Activated CD8-positive, alpha-beta memory T cell treated with anti-CD3 and anti-CD28 coated beads for 24 hours (primary cell): ENCODE measurements at regions not wholly inside any gene's neighbourhood (a gene's known extent, or its start where the extent isn't known, plus 50 kb on each side); places are given as distances from the start of the nearest gene placed in this dataset.
"Not testable (repeated sequence)": the region's sequence is repeated elsewhere in the genome, so short reads cannot be mapped to it uniquely, and the experiment has no call there.

Experiments
- DNase-seq: peaks from one replicate; pipeline ENCODE4 v3.0.0-alpha.2; 2020

DNA sequence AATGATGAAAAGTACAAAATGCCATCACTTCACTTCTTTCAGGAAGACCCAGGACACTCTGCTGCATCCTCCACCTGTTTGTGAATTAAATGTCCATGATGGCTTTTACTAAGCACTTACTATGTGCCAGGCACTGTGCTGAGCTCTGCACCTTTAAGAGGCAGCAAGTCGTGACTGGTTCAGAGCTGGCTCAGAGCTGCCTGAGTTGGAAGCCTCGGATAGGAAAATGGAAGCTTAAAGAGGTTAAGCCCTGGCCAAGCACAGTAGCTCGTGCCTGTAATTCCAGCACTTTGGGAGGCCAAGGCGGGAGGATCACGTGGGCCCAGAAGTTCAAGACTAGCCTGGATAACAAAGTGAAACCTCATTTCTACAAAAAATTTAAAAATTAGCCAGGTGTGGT lies 95.6 kb downstream of the SNX5 start:
- no peak for DNase-seq

DNA sequence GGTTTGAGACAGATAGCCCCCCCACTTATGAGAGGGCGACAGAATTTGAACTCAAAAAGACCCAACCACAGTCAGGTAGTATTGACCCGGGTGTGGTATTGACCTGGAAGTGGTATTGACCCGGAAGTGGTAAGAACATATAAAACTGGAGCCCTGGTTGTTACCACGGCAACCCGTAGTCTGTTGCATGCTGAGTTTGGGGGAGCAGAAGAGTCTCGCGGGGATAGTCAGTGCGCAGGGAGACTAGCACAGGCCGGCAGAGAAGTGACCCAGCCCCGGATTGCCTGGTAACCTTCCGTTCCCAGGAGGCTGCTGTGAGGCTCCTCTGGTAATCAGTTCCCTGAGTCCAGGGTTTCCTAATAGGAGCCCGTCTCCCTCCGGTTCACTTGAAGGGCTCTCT lies 96.2 kb downstream of the SNX5 start:
- DNase-seq: no peak

DNA sequence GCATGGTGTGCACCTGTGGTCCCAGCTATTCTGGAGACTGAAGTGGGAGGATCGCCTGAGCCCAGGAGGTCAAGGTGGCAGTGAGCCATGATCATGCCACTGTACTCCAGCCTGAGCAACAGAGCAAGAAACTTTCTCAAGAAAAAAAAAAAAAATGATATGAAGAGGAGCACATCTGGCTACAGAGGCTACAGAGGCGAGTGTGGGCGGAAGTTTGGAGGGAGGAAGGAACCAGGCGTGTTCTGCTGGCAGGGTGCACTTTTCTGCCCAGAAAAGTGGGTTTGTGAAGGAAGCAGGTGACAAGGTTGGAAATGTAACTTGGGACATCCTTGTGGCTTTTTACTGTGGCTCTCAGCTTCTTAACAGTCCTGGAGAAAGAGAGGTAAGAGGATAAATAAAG lies 96.7 kb downstream of the SNX5 start:
- DNase-seq: no peak

DNA sequence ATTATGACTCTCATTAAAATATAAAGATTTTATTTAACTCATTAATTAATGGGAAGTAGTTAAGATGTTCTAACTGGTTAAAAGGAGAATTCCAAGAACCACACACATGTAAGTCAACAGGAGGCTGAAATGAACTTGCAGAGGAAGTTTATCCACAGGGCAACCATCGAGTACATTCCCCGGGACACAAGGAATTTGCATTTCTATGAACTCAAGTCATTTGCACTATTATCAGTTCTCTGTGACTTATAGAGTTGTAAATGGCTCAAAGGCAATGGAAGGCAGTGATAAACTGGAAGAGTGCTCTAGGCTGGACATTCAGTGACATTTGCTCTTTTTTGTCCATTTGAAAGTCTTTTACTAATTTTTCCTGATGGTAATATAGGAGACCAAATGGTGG lies 97.4 kb downstream of the SNX5 start:
- DNase-seq: no peak

DNA sequence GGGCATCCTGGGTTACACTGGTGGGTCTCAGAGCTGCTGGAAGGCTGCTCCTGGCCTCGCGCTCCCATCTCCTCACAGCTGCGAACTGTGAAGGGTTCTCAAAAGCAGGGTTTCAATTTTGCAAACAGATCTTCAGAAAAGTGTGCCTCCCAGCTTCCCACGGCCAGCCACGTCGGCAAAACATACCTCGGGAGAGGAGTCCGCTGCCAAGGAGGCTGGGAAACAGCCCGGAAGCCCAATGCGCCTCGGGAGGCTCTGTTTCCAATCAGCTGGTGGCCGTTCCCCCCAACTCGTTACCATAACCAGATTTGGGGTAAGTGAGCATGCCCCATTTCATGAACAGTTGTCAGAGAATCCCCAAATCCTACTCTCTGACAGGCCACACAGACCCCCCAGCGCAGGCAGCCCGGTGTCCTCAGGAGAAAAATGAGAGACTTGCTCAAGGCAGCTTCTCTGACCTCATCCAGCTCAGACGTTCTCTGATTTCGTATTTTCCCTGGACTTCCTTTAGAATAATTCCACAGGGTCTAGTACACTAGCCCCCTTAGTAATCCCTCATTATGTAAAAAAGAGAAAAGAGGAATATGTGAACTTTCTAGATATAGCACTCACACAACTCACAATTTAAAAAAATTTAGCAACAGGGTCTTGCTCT lies 98.4 kb downstream of the SNX5 start:
- DNase-seq: no peak

DNA sequence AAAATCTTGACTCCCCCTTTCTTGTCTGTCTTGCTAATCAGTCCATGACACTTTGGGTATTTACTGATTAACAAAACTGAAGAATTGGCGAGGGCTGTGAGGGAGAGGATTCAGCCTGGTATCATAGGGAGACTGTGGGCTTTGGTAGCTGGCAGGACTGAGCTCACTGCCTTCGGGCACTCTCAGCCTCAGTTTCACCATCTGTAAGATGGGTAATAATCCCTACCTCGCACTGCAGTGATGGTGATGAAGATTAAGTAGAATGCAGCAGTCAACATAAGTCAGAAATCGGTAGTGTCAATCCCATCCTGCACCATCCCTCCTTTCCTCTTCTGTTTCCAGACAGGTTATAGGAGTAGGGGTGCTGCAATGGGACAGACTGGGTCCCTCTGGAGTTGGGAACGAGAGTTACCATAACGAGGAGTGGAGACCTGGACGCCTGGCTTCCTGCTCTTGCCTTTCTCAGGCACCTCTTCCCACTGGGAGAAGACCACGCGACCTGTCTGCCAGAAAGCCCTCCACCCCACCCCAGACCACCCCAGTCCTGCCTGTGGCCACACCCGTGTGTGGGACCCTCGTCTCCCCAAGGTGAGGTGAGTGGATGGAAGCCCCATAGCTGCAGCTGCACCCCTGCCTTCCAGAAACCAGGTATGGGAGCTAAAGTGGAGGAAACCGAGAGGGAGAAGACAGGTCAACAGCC lies 99.1 kb downstream of the SNX5 start:
- no peak for DNase-seq

DNA sequence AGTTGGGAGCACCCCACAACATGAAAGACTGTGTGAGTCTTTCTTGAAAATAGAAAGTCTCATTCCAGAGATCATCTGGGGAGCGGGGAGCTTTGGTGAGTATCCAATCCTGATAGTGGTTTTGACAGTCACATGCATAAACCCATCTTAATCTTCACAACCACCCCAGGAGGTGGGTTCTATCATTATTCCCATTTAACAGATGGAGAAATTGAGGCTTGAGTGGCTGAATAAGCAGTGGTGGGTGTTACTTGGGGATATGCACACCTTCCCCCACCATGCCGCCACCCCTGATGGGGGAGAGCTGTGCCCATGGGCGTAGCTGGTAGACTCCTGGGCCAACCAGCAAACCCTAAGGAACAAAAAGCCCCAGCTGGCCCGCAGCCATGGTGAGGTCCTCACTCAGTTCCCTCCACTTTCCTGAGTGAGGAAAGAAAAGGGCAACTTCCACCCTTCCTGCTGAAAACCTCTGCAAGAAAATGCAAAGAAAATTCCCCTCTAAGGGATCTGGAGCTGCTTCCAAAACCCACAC lies 99.8 kb downstream of the SNX5 start:
- DNase-seq: no peak

DNA sequence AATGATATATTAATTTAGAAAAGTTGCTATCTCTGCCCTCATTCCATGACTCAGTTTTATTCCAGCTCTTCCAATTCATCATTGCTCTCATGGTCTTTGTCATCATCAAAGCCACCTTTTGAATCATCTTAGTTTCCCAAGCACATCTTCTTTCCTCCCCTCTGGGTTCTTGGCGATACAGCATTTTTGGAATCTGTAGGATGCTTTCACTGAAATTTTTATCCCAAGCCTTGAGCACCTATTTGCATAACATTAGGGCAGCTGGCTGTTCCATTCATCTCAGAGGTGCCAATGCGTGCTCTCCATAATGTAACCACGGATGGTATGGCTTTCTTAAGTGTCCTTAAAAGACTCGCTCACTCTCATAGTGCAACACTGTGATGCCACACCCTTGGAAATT lies 100.4 kb downstream of the SNX5 start:
- no peak for DNase-seq

DNA sequence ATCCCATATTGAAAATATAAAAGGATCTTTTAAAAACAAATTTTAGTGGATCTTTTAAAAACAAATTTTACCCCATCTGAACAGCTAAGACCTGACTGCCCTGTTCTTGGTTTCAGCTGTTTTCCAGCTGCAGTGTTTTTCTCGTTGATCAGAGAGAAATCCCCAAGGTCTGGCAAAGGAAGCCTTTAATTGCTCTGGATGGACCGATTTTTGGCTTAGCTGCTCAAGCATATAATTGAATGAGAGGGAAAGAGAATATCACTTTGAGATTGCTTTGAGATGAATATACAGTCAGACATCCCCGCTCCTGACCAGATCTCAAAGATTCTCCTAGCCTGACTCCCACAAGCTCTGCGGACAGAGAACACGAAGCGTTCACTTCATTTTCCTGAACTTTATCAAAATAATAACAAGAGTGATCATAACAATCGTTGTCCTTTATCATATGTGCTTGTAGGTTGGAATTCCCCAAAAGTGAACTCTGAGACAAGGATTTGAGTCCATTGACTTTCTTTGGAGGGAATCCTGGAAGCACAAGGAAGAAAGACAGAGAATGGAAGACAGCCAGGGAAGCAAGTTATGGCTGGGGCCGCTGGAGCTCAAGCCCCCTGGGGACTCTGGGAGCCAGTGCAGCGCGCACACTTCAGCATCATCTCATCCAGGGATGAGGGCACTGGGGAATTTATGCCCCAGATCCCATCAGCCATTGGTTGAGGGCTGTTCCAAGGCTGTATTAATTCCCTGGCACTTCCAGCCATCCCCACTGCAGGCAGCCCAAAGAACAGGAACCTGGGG lies 101.3 kb downstream of the SNX5 start:
- no peak for DNase-seq

DNA sequence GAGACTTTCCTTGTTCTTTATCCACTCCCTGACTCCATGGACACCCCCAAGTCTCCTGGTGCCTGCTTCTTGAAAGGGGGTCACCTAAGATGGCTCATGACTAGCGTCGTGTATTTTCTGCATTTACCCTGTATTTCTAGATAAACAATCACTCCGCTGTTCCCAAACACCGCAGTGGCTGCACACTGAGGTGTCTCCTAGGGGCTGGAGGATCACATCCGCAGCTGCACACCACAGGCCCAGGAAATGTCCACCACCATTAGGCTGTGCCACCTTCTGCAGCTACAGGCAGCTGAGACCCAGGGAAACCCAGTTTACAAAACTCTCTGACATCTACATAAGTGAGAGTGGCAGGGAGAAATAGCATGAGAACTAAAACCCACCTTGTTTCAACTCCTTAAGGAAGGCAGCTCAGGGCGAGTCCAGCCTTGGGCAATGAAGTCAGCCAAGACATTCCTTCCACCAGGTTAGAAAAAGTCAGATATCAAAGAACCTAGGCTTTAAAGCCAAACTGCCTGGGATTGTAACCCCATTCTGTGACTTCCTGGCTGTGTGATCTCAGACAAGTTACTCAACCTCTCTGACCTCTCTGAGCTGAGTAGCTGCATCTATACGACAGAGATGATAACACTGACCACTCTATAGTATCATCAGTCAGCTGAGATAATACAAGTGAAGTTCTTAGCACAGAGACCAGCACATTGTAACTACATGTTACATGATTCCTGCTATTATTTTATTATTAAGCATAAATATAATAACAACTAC lies 102.2 kb downstream of the SNX5 start:
- no peak for DNase-seq

DNA sequence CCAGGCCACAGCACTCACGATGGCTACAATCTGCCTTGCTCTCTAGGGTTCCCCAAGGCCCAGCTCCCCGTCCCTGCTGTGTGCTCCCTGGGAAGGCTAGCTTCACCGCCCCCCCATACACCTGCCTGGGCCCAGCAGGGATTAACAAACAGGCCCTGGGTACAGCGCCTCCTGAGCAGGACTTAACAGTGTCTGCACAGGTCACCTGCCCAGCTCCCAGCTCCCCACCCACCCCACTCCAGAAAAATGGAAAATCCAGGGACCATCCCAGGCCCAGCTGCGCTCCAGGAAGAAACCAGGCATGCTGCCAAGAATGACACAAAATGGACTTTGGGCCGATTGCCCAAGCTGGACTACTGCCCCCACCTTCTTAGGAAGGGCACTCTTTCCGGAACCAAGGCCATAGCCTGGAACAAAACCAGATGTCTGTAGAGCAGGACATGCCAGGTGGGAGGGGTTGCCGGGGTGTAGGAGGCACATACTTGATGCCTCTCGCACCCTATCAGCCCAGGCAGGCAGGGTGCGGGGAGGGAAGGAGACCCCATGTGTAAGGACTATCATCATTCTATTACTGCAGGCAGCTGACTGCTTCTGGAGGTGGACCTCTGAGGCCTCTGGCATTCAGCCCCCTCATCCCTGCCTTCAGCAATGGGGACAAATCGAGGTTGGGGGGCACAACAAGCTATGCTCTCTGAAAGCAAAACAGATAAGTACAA lies 104.9 kb downstream of the SNX5 start:
- no peak for DNase-seq

DNA sequence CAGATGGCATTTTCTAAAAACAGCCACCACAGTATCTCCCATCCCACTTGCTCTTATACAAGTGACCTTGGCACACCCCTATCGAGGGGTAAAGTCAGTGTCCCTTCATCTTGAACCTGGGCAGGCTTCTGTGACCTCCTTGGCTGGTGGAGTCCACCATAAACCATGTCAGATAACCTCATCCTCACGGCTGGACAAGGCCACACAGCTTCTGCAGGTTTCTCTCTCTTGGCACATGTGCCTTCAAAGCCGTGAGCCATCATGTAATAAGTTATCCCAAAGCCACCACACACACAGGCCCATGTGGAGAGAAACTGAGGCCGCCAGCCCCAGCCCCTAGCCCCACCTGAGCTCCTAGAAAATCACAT lies 105.4 kb downstream of the SNX5 start:
- DNase-seq: no peak

DNA sequence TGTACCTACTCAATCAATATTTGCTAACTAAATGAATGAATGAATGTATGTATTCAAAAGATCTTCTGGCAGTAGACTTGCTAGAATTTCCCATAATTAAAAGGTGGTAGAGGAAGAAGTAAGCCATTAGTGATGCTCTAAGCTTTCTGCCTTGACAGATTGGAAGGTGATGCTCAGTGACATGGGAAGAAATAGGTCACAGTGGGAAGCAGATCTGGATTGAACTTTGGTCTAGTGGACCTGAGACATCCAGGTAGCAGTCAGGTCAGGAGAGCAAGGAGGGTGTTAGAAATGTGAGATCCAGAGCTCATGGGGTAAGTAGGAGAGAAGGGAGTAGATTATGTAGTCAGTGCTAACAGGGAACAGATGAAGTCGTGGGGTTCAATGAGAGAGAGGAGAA lies 106.4 kb downstream of the SNX5 start:
- DNase-seq: no peak

DNA sequence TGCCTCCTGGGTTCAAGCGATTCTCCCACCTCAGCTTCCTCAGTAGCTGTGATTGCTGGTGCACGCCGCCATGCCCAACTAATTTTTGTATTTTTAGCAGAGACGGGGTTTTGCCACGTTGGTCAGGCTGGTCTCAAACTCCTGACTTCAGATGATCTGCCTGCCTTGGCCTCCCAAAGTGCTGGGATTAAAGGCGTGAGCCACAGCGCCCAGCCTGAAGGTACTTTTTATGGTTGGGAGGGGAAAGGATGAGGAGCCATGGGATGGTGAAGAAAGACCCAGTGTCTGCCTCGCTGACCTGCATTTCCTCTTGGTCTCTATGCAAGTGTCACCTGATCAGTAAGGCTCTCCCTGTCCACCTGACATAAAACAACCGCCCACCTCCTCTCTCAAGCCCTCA lies 107.0 kb downstream of the SNX5 start:
- DNase-seq: not testable (repeated sequence)

DNA sequence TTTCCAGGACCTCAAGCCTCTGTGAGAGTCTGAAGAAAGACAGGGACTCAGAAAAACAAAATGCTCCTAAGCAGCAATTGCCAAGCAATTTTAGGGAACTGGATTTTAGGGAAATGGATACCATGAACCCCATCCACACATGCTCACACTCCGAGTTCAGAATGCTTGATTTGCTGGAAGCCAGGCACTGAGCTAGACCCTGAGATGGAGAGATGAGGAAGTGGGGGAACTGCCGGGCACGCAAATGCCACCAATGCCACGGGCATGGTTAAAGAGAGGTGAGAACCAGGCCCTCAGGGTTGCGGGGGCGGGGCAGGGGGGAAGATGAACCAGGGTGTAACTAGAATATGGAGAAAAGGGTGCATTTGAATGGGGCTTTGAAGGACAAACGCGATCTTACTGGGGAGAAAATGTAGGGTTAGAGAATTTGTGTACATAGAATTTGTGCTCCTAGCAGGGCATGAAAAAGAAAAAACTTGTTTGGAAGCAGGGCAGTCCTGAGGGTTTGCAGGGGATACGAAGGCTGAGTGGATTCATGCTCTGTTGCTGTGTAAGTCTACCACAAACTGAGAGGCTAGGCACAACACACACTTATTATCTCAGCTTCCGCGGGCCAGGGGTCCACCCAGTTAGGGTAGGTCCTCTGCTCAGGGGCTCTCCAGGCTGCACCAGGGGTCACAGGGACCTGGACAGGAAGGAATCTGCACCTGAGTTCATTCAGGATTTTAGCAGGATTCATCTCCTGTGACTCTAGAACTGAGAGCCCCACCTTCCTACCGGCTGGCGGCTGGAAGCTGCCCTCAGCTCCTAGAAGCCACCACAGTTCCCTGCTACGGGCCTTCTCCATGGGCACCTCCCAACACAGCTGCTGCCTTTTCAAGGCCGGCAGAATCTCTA lies 108.0 kb downstream of the SNX5 start:
- DNase-seq: no peak

DNA sequence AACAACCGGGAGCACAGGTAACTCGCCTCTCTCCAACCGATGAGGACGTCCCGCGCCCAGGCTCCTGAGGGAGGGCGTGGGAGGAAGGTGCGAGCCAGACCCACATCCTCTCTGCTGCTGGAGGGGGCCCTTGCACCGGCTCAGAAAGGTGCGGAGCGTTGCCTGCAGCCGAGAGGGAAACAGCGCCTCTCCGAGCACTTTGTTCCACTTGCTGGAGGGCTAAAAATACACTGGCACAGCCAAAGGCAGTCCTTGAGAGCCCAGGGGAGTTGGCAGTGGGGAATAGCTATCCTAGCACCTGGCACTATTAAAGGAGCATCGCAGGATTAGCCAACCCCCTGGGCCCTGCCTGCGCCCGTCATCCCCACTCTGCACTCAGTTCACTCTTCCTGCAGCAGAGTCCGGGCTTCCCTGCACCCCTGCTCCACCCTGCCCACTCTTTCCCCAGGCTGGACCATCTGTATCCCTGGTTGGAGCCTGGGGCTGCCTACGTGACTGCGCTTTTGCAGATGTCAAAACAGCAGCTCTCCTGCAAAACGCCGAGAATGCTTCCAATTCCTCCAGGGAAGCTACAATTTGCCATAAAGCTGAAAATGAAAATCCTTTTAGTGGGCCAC lies 108.9 kb downstream of the SNX5 start:
- peak; percentile 64 for DNase-seq

DNA sequence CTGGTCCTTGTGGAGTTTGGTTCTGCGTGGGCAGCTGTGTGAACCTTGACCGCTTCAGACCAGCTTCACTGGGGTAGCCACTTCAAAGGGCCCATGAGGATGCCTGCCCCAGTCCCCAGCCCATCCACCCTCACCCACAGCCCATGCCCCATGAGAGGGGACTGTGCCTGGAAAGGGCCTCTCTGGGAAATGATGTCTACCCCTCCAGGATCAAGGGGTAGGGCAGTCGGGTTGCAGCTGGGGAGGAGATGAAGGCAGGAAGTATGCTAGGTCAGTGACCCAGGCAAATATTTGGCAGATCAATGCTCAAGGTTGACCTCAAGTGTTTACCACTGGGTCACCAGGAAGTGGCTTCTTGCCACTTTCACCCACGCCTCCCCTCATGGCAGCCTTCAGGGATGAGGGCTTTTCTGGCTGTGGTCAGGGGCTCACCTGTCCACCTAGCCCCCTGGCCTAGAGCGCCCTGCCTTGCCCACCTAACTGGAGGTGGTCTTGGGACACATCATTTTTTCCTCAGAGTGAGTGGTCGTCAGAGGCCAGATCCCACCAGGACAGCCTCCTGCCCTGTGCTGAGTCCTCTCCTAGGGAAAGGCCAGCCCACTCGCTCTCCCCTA lies 109.5 kb downstream of the SNX5 start:
- DNase-seq: no peak

DNA sequence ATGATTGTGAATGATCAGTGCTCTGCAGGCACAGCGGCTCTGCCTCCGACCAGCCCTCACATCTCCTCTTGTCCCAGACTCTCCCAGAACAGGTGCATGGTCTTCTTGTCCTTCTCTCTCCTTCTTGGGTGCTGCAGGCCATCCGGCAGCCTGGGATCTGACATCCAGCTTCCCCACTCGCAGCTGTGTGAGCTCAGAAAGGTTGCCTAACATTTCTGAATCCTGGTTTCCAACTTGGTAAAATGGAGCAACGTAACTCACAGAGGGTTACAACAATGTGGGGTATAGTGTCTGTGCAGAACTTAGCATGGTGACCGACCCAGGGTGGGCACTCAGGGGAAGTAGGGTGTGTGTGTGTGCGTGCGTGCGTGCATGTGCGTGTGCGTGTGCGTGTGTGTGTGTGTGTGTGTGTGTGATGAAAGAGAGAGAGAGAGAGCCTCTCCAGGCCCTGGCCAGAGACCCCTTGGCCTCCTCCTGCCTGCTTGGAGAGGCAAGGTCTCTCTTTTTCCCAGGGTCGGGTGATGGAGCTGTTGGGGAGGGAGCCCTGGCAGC lies 110.1 kb downstream of the SNX5 start:
- no peak for DNase-seq

DNA sequence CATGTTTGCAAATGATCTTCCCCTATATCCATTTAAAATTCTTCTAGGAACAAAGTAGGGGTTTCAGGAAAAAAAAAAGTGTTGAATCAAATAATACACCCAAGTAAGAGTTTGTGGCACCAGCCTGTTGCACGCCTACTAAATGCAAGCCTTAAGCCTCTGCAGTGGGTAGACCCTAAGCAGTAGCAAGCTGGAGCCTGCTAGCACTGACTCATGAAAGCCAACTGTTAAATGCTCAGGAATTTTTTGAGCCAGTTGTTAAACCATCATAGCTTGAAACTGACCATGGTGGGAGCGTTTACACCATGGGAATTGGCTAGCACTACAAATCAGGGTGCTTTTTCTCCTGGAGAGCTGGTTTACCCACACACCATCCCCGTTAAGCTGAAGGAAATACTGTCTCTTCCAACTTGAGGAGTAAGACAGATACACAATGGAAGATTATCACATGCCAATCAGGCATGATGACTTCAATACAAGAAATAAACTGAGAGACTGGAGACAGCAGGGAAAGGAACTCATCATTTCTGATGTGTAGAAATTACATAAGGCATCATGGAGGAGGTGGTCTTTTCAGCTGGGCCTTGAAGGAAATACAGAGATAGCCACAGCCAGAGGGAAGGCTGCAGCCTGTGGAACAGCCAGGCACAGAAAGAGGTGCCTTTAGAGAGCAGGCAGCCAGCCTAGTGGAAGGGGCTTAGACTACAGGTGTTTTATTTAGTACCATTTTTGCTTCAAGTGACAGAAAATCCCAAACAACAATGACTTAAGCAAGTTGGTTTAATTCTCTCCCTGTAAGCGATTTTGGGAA lies 110.8 kb downstream of the SNX5 start:
- DNase-seq: no peak
